ENCODE measurements at regions not wholly inside any gene's neighbourhood (a gene's known extent, or its start where the extent isn't known, plus 50 kb on each side); places are given as distances from the start of the nearest gene placed in this dataset.
"Not testable (repeated sequence)": the region's sequence is repeated elsewhere in the genome, so short reads cannot be mapped to it uniquely, and the experiment has no call there.

GRCh38 chr10:2885288-2886278 is 181.8 kb upstream of the PFKP start:
- FAIRE-seq (no peak), DNase-seq (ENCODE audit: insufficient read length) (no peak)
- no peak for TF ChIP-seq POLR2A (IDR thresholded peaks at IDR 0.05; ENCODE audit: low read depth, low read length)
- no peak for TF ChIP-seq TAF1 (IDR thresholded peaks at IDR 0.05; ENCODE audit: borderline replicate concordance, low read depth, low read length)
- TF ChIP-seq POLR2AphosphoS5 (IDR thresholded peaks at IDR 0.05; ENCODE audit: low read depth, low read length) = no peak

- not testable (repeated sequence) for DNase-seq (ENCODE audit: insufficient read length); FAIRE-seq
Measured at GRCh38 chr10:2883983-2884540, 183.3 kb upstream of the PFKP start.

GRCh38 chr10:2883238-2883637 is 184.1 kb upstream of the PFKP start:
- DNase-seq (ENCODE audit: insufficient read length) (no peak), FAIRE-seq (no peak)
- no peak for TF ChIP-seq TAF1 (IDR thresholded peaks at IDR 0.05; ENCODE audit: borderline replicate concordance, low read depth, low read length)
- no peak for TF ChIP-seq POLR2AphosphoS5 (IDR thresholded peaks at IDR 0.05; ENCODE audit: low read depth, low read length)
- no peak for TF ChIP-seq POLR2A (IDR thresholded peaks at IDR 0.05; ENCODE audit: low read depth, low read length)

GRCh38 chr10:2882628-2883027 is 184.7 kb upstream of the PFKP start:
- no peak for TF ChIP-seq POLR2A (IDR thresholded peaks at IDR 0.05; ENCODE audit: low read depth, low read length)
- TF ChIP-seq TAF1 (IDR thresholded peaks at IDR 0.05; ENCODE audit: borderline replicate concordance, low read depth, low read length) = no peak
- TF ChIP-seq POLR2AphosphoS5 (IDR thresholded peaks at IDR 0.05; ENCODE audit: low read depth, low read length) = no peak
- DNase-seq (ENCODE audit: insufficient read length) (no peak), FAIRE-seq (no peak)

- no peak for FAIRE-seq
- no peak for DNase-seq (ENCODE audit: insufficient read length)
- TF ChIP-seq POLR2AphosphoS5 (IDR thresholded peaks at IDR 0.05; ENCODE audit: low read depth, low read length) (no peak), TAF1 (IDR thresholded peaks at IDR 0.05; ENCODE audit: borderline replicate concordance, low read depth, low read length) (no peak), POLR2A (IDR thresholded peaks at IDR 0.05; ENCODE audit: low read depth, low read length) (no peak)
Measured at GRCh38 chr10:2881720-2882620, 185.4 kb upstream of the PFKP start.

GRCh38 chr10:2880050-2880449 is 187.3 kb upstream of the PFKP start:
- DNase-seq (ENCODE audit: insufficient read length); FAIRE-seq: not testable (repeated sequence)

GRCh38 chr10:2878818-2879217 is 188.5 kb upstream of the PFKP start:
- TF ChIP-seq POLR2A (IDR thresholded peaks at IDR 0.05; ENCODE audit: low read depth, low read length) (no peak), TAF1 (IDR thresholded peaks at IDR 0.05; ENCODE audit: borderline replicate concordance, low read depth, low read length) (no peak), POLR2AphosphoS5 (IDR thresholded peaks at IDR 0.05; ENCODE audit: low read depth, low read length) (no peak)
- FAIRE-seq (no peak), DNase-seq (ENCODE audit: insufficient read length) (no peak)

GRCh38 chr10:2876032-2876431 is 191.3 kb upstream of the PFKP start:
- no peak for FAIRE-seq
- TF ChIP-seq TAF1 (IDR thresholded peaks at IDR 0.05; ENCODE audit: borderline replicate concordance, low read depth, low read length) (no peak), POLR2AphosphoS5 (IDR thresholded peaks at IDR 0.05; ENCODE audit: low read depth, low read length) (no peak), POLR2A (IDR thresholded peaks at IDR 0.05; ENCODE audit: low read depth, low read length) (no peak)
- DNase-seq (ENCODE audit: insufficient read length) = no peak

GRCh38 chr10:2874963-2875362 is 192.4 kb upstream of the PFKP start:
- TF ChIP-seq POLR2AphosphoS5 (IDR thresholded peaks at IDR 0.05; ENCODE audit: low read depth, low read length) (no peak), POLR2A (IDR thresholded peaks at IDR 0.05; ENCODE audit: low read depth, low read length) (no peak), TAF1 (IDR thresholded peaks at IDR 0.05; ENCODE audit: borderline replicate concordance, low read depth, low read length) (no peak)
- DNase-seq (ENCODE audit: insufficient read length) (no peak), FAIRE-seq (no peak)

GRCh38 chr10:2873769-2874168 is 193.6 kb upstream of the PFKP start:
- TF ChIP-seq POLR2A (IDR thresholded peaks at IDR 0.05; ENCODE audit: low read depth, low read length) = no peak
- TF ChIP-seq TAF1 (IDR thresholded peaks at IDR 0.05; ENCODE audit: borderline replicate concordance, low read depth, low read length) = no peak
- no peak for TF ChIP-seq POLR2AphosphoS5 (IDR thresholded peaks at IDR 0.05; ENCODE audit: low read depth, low read length)
- DNase-seq (ENCODE audit: insufficient read length) (no peak), FAIRE-seq (no peak)

GRCh38 chr10:2871673-2872219 is 195.6 kb upstream of the PFKP start:
- TF ChIP-seq POLR2AphosphoS5 (IDR thresholded peaks at IDR 0.05; ENCODE audit: low read depth, low read length) (no peak), POLR2A (IDR thresholded peaks at IDR 0.05; ENCODE audit: low read depth, low read length) (no peak), TAF1 (IDR thresholded peaks at IDR 0.05; ENCODE audit: borderline replicate concordance, low read depth, low read length) (no peak)
- no peak for FAIRE-seq
- no peak for DNase-seq (ENCODE audit: insufficient read length)

Measured in GM12892 (cell line).